Neural cell (in vitro differentiated cells): ENCODE measurements at regions not wholly inside any gene's neighbourhood (a gene's known extent, or its start where the extent isn't known, plus 50 kb on each side); places are given as distances from the start of the nearest gene placed in this dataset.

Source experiments
- H2AFZ ChIP-seq: fragments of 200-600, 300-800 bp; sonication (generic), shearing (Covaris generic); 2 replicates; pipeline ENCODE4 v1.6.0; 2014; ENCODE audit warnings: low read depth, mild to moderate bottlenecking, antibody characterized with exemption, low read length, moderate library complexity
- H3F3A ChIP-seq: fragments of 200-600 bp; shearing (Covaris generic); 2 replicates; pipeline ENCODE4 v1.6.1; 2016; ENCODE audit warnings: mild to moderate bottlenecking, moderate library complexity, mixed read lengths, antibody characterized with exemption, low read length; ENCODE audit not compliant: insufficient read depth, poor library complexity, severe bottlenecking
- H3K27ac ChIP-seq: fragments of 200-600, 300-800 bp; sonication (generic), shearing (Covaris generic); 2 replicates; pipeline ENCODE4 v1.5.1; 2014; ENCODE audit warnings: mild to moderate bottlenecking, low read length, moderate library complexity
- H3K27me3 ChIP-seq: fragments of 300-800, 200-600 bp; sonication (generic), shearing (Covaris generic); 2 replicates; pipeline ENCODE4 v1.6.0; 2014; ENCODE audit warnings: mild to moderate bottlenecking, low read depth, low read length, moderate library complexity; ENCODE audit not compliant: insufficient read depth
- H3K36me3 ChIP-seq: fragments of 300-800, 200-600 bp; sonication (generic), shearing (Covaris generic); 2 replicates; pipeline ENCODE4 v1.5.1; 2014; ENCODE audit warnings: mild to moderate bottlenecking, antibody characterized with exemption, low read length, moderate library complexity; ENCODE audit not compliant: insufficient read depth
- H3K4me2 ChIP-seq: fragments of 300-800, 200-600 bp; sonication (generic), shearing (Covaris generic); 2 replicates; pipeline ENCODE4 v1.6.0; 2014; ENCODE audit warnings: mild to moderate bottlenecking, low read length
- H3K4me3 ChIP-seq: fragments of 300-800, 200-600 bp; sonication (generic), shearing (Covaris generic); 2 replicates; pipeline ENCODE4 v1.5.1; 2014; ENCODE audit warnings: mild to moderate bottlenecking, low read length, moderate library complexity
- H3K79me2 ChIP-seq: fragments of 200-600 bp; shearing (Covaris generic); replicated peaks from 2 replicates; pipeline ENCODE4 v1.6.0; 2014; ENCODE audit warnings: mild to moderate bottlenecking, low read length, moderate library complexity; ENCODE audit not compliant: insufficient read depth
- H3K9ac ChIP-seq: fragments of 300-800, 200-600 bp; sonication (generic), shearing (Covaris generic); 2 replicates; pipeline ENCODE4 v1.6.1; 2016; ENCODE audit warnings: mild to moderate bottlenecking, low read length, mixed read lengths
- H3K9me2 ChIP-seq: fragments of 200-600 bp; shearing (Covaris generic); 2 replicates; pipeline ENCODE4 v1.6.1; 2016; ENCODE audit warnings: mild to moderate bottlenecking, low read length, mixed read lengths; ENCODE audit not compliant: insufficient read depth
- H3K9me3 ChIP-seq: fragments of 200-600, 300-800 bp; sonication (generic), shearing (Covaris generic); 2 replicates; pipeline ENCODE4 v1.6.1; 2016; ENCODE audit warnings: mild to moderate bottlenecking, mixed run types, low read length, moderate library complexity, mixed read lengths
- H4K20me1 ChIP-seq: fragments of 200-600 bp; shearing (Covaris generic); 2 replicates; pipeline ENCODE4 v1.6.1; 2016; ENCODE audit warnings: mild to moderate bottlenecking, mixed run types; ENCODE audit not compliant: insufficient read depth
- CTCF ChIP-seq: fragments of 450-650 bp; IDR thresholded peaks from 2 replicates; pipeline ENCODE4 v1.5.1; 2014; ENCODE audit warnings: antibody characterized with exemption, mild to moderate bottlenecking, moderate library complexity; ENCODE audit not compliant: poor library complexity, severe bottlenecking
- EP300 ChIP-seq: fragments of 450-650 bp; conservative IDR thresholded peaks from 2 replicates; pipeline ENCODE4 v1.6.1; 2014; ENCODE audit warnings: antibody characterized with exemption, mild to moderate bottlenecking, moderate library complexity; ENCODE audit not compliant: poor library complexity, severe bottlenecking
- EZH2 ChIP-seq: fragments of 200-600, 300-800 bp; shearing (Covaris generic), sonication (generic); IDR thresholded peaks from 2 replicates; pipeline ENCODE4 v1.6.1; 2014; ENCODE audit warnings: antibody characterized with exemption, low read length, borderline replicate concordance, mild to moderate bottlenecking; ENCODE audit not compliant: insufficient read depth, poor library complexity, severe bottlenecking
- MXI1 ChIP-seq: fragments of 450-650 bp; conservative IDR thresholded peaks from 2 replicates; pipeline ENCODE4 v1.6.1; 2014; ENCODE audit warnings: antibody characterized with exemption, mild to moderate bottlenecking; ENCODE audit not compliant: poor library complexity, severe bottlenecking
- POLR2AphosphoS5 ChIP-seq: IDR thresholded peaks from 2 replicates; pipeline ENCODE4 v1.6.1; 2012
- RAD21 ChIP-seq: fragments of 450-650 bp; conservative IDR thresholded peaks from 2 replicates; pipeline ENCODE4 v1.6.1; 2014; ENCODE audit warnings: antibody characterized with exemption, mild to moderate bottlenecking, moderate library complexity
- REST ChIP-seq: IDR thresholded peaks from 2 replicates; pipeline ENCODE4 v1.6.1; 2012; ENCODE audit warnings: borderline replicate concordance
- SMC3 ChIP-seq: fragments of 450-650 bp; conservative IDR thresholded peaks from 2 replicates; pipeline ENCODE4 v1.6.1; 2014; ENCODE audit warnings: antibody characterized with exemption, mild to moderate bottlenecking, moderate library complexity; ENCODE audit not compliant: poor library complexity
- TAF1 ChIP-seq: IDR thresholded peaks from 2 replicates; pipeline ENCODE4 v1.6.1; 2012; ENCODE audit warnings: low read depth

- Histone ChIP-seq H3K4me2 (no peak overlapping the region), H2AFZ (no peak overlapping the region), H3F3A (no peaks in the 10 kb centered on the region), H3K9ac (no peak overlapping the region), H3K79me2 (no peaks in the 10 kb centered on the region), H4K20me1 (no peaks in the 10 kb centered on the region), H3K9me2 (no peaks in the 10 kb centered on the region), H3K27me3 (no peaks in the 10 kb centered on the region), H3K27ac (no peak overlapping the region), H3K9me3 (no peaks in the 10 kb centered on the region), H3K4me3 (no peak overlapping the region), H3K36me3 (no peaks in the 10 kb centered on the region)
- TF ChIP-seq MXI1 = no peak
- no peak for TF ChIP-seq TAF1
- TF ChIP-seq EZH2 = no peak
Observed at GRCh38 chr7:13077466-13077865, 390.0 kb downstream of the ARL4A start.

DNA sequence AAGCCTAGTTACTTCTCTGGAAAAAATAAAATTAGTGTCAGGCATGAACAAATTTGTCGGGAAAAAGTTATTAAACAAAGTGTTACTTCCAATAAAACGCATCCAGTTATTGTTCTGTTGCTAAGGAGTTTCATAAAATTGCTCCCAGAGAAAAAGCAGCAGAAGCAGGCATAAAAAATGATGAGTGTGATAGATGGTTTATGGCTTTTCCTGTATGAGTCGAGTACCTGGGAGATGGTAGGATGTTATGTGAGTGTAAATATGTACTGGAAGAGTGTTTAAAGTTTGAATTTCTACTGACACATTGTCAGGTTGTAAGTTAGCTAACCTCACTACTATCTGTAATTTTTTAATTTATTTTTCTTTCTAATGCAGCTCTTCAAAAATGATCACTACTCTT, 390.7 kb downstream of the ARL4A start:
- no peak overlapping the region for H3K4me2 ChIP-seq

More for the DNA sequence above, 390.7 kb downstream of the ARL4A start:
- no peaks in the 10 kb centered on the region for H3K9me2 ChIP-seq
- H3F3A ChIP-seq = no peaks in the 10 kb centered on the region
- H3K27me3 ChIP-seq = no peaks in the 10 kb centered on the region
- H3K36me3 ChIP-seq = no peaks in the 10 kb centered on the region
- no peak for TF ChIP-seq CTCF
- TF ChIP-seq TAF1 = no peak
- no peak for TF ChIP-seq SMC3
- no peak for TF ChIP-seq EZH2
- no peak for TF ChIP-seq RAD21
- TF ChIP-seq POLR2AphosphoS5 = no peak
- TF ChIP-seq MXI1 = no peak
- TF ChIP-seq REST = no peak
- TF ChIP-seq EP300 = no peak
- H3K27ac ChIP-seq = no peak overlapping the region
- H3K9me3 ChIP-seq = no peaks in the 10 kb centered on the region
- H3K79me2 ChIP-seq = no peaks in the 10 kb centered on the region
- no peaks in the 10 kb centered on the region for H4K20me1 ChIP-seq
- H2AFZ ChIP-seq = no peak overlapping the region
- H3K4me3 ChIP-seq = no peak overlapping the region
- H3K9ac ChIP-seq = no peak overlapping the region
